ENCODE measurements at regions not wholly inside any gene's neighbourhood (a gene's known extent, or its start where the extent isn't known, plus 50 kb on each side); places are given as distances from the start of the nearest gene placed in this dataset.

DNA sequence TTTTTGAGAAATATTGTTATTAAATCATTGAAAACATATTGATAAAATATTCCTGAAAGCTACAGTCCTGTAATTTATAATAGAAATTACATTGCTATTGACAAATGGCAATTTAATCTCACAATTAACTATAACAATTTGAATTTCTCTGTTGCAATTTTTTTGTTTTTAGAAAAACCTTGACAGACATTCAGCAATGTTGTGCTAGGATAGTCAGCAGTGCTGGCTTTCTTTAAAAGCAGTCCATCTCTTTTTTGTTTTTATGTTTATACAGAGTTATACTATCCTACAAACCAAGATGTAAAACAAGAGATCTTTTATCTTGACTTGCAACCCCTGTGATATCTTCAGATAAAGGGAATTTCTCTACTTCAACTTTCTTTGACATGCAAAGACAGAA lies 93.1 kb downstream of the TUSC7 start:
- no peaks in the 10 kb centered on the region for H3K27me3 ChIP-seq
- no peak overlapping the region for H3K4me3 ChIP-seq
- peaks cover 0 to 3% of the 10 kb centered on the region in 2 donors for H3K9me3 ChIP-seq
- DNase-seq = no peak
- no peak for TF ChIP-seq POLR2AphosphoS5 (IDR thresholded peaks at IDR 0.05)
- TF ChIP-seq, protein P1, sequence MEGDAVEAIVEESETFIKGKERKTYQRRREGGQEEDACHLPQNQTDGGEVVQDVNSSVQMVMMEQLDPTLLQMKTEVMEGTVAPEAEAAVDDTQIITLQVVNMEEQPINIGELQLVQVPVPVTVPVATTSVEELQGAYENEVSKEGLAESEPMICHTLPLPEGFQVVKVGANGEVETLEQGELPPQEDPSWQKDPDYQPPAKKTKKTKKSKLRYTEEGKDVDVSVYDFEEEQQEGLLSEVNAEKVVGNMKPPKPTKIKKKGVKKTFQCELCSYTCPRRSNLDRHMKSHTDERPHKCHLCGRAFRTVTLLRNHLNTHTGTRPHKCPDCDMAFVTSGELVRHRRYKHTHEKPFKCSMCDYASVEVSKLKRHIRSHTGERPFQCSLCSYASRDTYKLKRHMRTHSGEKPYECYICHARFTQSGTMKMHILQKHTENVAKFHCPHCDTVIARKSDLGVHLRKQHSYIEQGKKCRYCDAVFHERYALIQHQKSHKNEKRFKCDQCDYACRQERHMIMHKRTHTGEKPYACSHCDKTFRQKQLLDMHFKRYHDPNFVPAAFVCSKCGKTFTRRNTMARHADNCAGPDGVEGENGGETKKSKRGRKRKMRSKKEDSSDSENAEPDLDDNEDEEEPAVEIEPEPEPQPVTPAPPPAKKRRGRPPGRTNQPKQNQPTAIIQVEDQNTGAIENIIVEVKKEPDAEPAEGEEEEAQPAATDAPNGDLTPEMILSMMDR (IDR thresholded peaks at IDR 0.05) = no peak
- no peak for TF ChIP-seq POLR2A (IDR thresholded peaks at IDR 0.05)
- no peak for TF ChIP-seq EP300 (IDR thresholded peaks at IDR 0.05; ENCODE audit: low read depth)
- H3K27ac ChIP-seq = no peak overlapping the region
- no peaks in the 10 kb centered on the region for H3K36me3 ChIP-seq
- in situ Hi-C loops (cut with MboI; ENCODE audit: low pct_ligation_motif_present in 1 of 4, low pct_unique_long_range_greater_than_20kb in 1 of 4, low sequenced_read_pairs in 3 of 4) (no loop called here), intact Hi-C loops (cut with DNase I; ENCODE audit: low total_unique reads) (no loop called here)
- H3K4me1 ChIP-seq = no peaks in the 10 kb centered on the region

DNA sequence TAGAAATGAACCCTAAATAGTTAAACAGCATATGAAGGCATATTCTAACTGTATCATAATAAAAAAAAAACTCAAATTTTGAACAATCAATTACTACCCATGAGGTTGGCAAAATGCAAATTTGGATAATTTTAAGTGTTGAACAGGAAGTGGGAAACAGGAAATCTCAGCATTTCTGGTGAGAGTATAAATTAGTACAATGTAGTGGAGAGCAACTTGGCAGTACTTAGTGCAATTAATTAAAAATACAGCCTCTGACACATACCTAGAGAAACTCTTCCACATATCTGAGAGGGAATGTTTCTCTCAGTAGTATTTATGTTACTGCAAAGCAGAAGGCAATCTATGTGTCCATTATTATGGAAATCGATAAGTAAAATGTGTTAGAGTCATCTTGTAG lies 96.8 kb downstream of the TUSC7 start:
- in situ Hi-C loops (cut with MboI; ENCODE audit: low pct_ligation_motif_present in 1 of 4, low pct_unique_long_range_greater_than_20kb in 1 of 4, low sequenced_read_pairs in 3 of 4) = no loop called here
- DNase-seq = no peak
- Histone ChIP-seq H3K36me3 (no peaks in the 10 kb centered on the region), H3K27me3 (no peaks in the 10 kb centered on the region), H3K4me3 (no peak overlapping the region), H3K27ac (no peak overlapping the region), H3K9me3 (peaks cover 0 to 3% of the 10 kb centered on the region in 2 donors), H3K4me1 (no peaks in the 10 kb centered on the region)
- intact Hi-C loops (cut with DNase I; ENCODE audit: low total_unique reads) = no loop called here
- TF ChIP-seq POLR2AphosphoS5 (IDR thresholded peaks at IDR 0.05) (no peak), EP300 (IDR thresholded peaks at IDR 0.05; ENCODE audit: low read depth) (no peak), POLR2A (IDR thresholded peaks at IDR 0.05) (no peak)
- TF ChIP-seq, protein P1 (IDR thresholded peaks at IDR 0.05) = no peak
- WGBS, 2 donors (ENCODE audit: low coverage in 1 of 2) = 93 to 94% methylated on average over 1 of the region's 1 CpG

DNA sequence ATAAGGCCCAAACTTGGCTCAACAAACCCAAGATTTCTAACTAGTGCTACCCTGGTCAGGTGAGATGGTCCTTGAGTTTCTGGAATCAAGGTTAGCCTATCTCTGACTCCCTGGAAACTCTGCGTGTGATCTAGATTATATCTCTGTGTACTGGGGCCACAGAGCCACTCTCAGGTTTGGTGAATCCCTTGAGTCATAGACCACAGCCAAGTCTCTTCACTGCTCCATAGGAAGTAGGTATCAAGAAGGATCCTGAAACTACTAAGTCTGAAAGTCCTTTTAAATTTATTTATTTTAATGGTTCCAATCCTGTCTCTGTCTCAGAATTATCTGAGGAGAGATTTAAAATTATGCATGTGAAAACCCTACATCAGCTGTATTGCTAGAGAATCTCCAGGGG lies 99.1 kb downstream of the TUSC7 start:
- Histone ChIP-seq H3K27ac (no peak overlapping the region), H3K4me3 (no peak overlapping the region), H3K9me3 (no peaks in the 10 kb centered on the region), H3K27me3 (no peaks in the 10 kb centered on the region), H3K36me3 (no peaks in the 10 kb centered on the region), H3K4me1 (no peaks in the 10 kb centered on the region)
- TF ChIP-seq EP300 (IDR thresholded peaks at IDR 0.05; ENCODE audit: low read depth) (no peak), POLR2A (IDR thresholded peaks at IDR 0.05) (no peak)
- in situ Hi-C loops (cut with MboI; ENCODE audit: low pct_ligation_motif_present in 1 of 4, low pct_unique_long_range_greater_than_20kb in 1 of 4, low sequenced_read_pairs in 3 of 4) (no loop called here), intact Hi-C loops (cut with DNase I; ENCODE audit: low total_unique reads) (no loop called here)
- 75 to 80% methylated on average over 1 of the region's 1 CpG for WGBS, 2 donors (ENCODE audit: low coverage in 1 of 2)
- DNase-seq = no peak

DNA sequence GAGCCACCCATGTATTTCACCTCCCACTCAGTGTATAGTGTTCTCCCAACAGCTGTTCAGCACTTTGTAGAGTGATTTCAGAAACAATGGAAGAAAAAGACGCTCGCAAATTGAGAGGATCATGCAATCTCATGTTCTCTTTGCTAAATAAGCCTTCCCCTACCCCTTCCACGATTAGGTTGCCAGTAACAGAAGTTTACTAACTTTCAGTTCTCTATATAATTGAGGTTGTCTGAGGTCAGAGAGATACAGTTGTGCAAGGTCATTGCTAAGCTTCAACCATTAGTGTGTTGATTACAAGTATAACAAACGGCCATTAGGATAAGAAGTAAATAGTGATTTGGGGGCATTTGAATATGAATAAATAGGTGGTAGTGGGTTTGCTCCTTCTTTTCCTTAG lies 99.6 kb downstream of the TUSC7 start:
- intact Hi-C loops (cut with DNase I; ENCODE audit: low total_unique reads) = no loop called here
- no peaks in the 10 kb centered on the region for H3K27me3 ChIP-seq
- no peak overlapping the region for H3K27ac ChIP-seq
- H3K4me1 ChIP-seq = no peaks in the 10 kb centered on the region
- H3K4me3 ChIP-seq = no peak overlapping the region
- H3K36me3 ChIP-seq = no peaks in the 10 kb centered on the region
- H3K9me3 ChIP-seq = no peaks in the 10 kb centered on the region
- in situ Hi-C loops (cut with MboI; ENCODE audit: low pct_ligation_motif_present in 1 of 4, low pct_unique_long_range_greater_than_20kb in 1 of 4, low sequenced_read_pairs in 3 of 4) = no loop called here
- TF ChIP-seq EP300 (IDR thresholded peaks at IDR 0.05; ENCODE audit: low read depth) (no peak), POLR2A (IDR thresholded peaks at IDR 0.05) (no peak), POLR2AphosphoS5 (IDR thresholded peaks at IDR 0.05) (no peak)
- TF ChIP-seq, protein P1 (IDR thresholded peaks at IDR 0.05) = no peak
- WGBS, 2 donors (ENCODE audit: low coverage in 1 of 2) = 76 to 77% methylated on average over 4 of the region's 4 CpGs
- DNase-seq = no peak

DNA sequence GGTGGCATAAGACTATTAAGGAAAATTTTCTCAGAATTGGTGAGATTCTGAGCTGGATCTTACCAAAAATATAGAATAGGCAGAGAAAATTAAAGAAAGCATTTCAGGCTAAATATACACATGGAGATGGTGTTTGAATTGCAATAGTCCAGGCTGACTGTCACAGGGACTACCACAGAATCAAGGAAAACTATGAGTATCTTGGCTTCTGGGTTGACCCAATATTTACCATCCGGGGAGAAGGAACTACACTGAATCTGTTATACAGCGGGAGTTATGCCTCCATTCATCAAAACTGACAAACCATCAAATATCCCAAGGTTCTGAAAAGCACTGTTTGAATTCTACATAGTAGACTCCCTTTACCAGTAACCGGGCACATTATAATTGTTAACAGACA lies 102.2 kb downstream of the TUSC7 start:
- H3K4me3 ChIP-seq = no peak overlapping the region

More for the DNA sequence above, 102.2 kb downstream of the TUSC7 start:
- H3K36me3 ChIP-seq = no peaks in the 10 kb centered on the region
- no peak overlapping the region for H3K27ac ChIP-seq
- TF ChIP-seq POLR2A (IDR thresholded peaks at IDR 0.05) (no peak), POLR2AphosphoS5 (IDR thresholded peaks at IDR 0.05) (no peak), EP300 (IDR thresholded peaks at IDR 0.05; ENCODE audit: low read depth) (no peak)
- TF ChIP-seq, protein P1 (IDR thresholded peaks at IDR 0.05) = no peak
- no peak for DNase-seq
- no peaks in the 10 kb centered on the region for H3K9me3 ChIP-seq
- in situ Hi-C loops (cut with MboI; ENCODE audit: low pct_ligation_motif_present in 1 of 4, low pct_unique_long_range_greater_than_20kb in 1 of 4, low sequenced_read_pairs in 3 of 4) = no loop called here
- peaks cover 0 to under 1% (median 0%) of the 10 kb centered on the region in 4 donors for H3K4me1 ChIP-seq
- intact Hi-C loops (cut with DNase I; ENCODE audit: low total_unique reads) = no loop called here
- no peaks in the 10 kb centered on the region for H3K27me3 ChIP-seq
- WGBS, 2 donors (ENCODE audit: low coverage in 1 of 2) = 75 to 85% methylated on average over 3 of the region's 3 CpGs

All from transverse colon (tissue), 4 donors.